NB4 (cell line): ENCODE measurements at regions not wholly inside any gene's neighbourhood (a gene's known extent, or its start where the extent isn't known, plus 50 kb on each side); places are given as distances from the start of the nearest gene placed in this dataset.
"Not testable (repeated sequence)": the region's sequence is repeated elsewhere in the genome, so short reads cannot be mapped to it uniquely, and the experiment has no call there.

ENCODE experiments used
- DNase-seq: peaks from one replicate; pipeline ENCODE4 v3.0.0; 2010; ENCODE audit warnings: low read depth
- H3K4me3 ChIP-seq: one replicate; pipeline ENCODE4 v1.5.1; 2011; ENCODE audit warnings: mild to moderate bottlenecking, low read depth, low read length, moderate library complexity
- CTCF ChIP-seq: IDR thresholded peaks from one replicate; pipeline ENCODE4 v1.5.1; 2012; ENCODE audit warnings: low read depth, low read length
- MYC ChIP-seq: IDR thresholded peaks from 2 replicates; pipeline ENCODE4 v1.6.1; 2011; ENCODE audit warnings: low read depth, low read length
- POLR2A ChIP-seq: IDR thresholded peaks from 2 replicates; pipeline ENCODE4 v1.6.1; 2011; ENCODE audit warnings: mild to moderate bottlenecking; ENCODE audit not compliant: insufficient read length; ENCODE audit errors: extremely low read depth
- TF ChIP-seq, protein P1 (sequence below): IDR thresholded peaks from 2 replicates; pipeline ENCODE4 v1.6.1; 2011; ENCODE audit warnings: low read depth, low read length

GRCh38 chrX:3540105-3540504 is 173.3 kb downstream of the PRKX start:
- TF ChIP-seq, protein P1, sequence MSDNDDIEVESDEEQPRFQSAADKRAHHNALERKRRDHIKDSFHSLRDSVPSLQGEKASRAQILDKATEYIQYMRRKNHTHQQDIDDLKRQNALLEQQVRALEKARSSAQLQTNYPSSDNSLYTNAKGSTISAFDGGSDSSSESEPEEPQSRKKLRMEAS, result no peak
- TF ChIP-seq MYC, result no peak
- no peak for TF ChIP-seq CTCF
- TF ChIP-seq POLR2A, result no peak
- no peak overlapping the region for H3K4me3 ChIP-seq

GRCh38 chrX:3532581-3533085 is 180.8 kb downstream of the PRKX start:
- no peak for DNase-seq
- H3K4me3 ChIP-seq, result no peak overlapping the region
- TF ChIP-seq, protein P1, result no peak
- TF ChIP-seq MYC (no peak), CTCF (no peak), POLR2A (no peak)

More at GRCh38 chrX:3540105-3540504, 173.3 kb downstream of the PRKX start:
- DNase-seq, result no peak

- not testable (repeated sequence) for DNase-seq, H3K4me3 ChIP-seq
These were observed 182.0 kb downstream of the PRKX start for GRCh38 chrX:3531435-3531834.

DNA sequence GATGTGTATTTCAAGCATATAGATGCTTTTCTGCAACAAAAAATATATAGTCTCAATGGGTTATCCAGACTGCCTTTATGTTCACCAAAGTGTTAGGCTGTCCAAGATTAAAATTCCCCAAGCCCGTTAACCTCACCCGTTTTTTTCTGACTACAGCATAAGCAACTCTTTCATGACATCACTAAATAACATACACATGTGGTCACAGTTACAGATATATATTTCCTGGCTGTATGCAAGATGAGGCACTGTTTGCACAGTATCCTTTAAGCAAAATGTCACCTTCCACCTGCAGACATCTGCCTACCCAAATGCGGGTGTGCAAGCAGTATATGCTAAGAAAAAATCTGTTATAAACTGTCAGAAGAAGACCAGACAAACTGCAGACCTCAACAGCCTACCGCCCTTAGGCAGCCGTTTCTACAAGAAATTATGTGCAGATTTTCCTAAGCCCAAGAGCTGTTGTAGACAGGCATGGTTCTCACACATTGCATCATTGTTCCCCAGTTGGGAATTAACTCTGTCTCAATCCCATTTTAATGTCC is 183.1 kb upstream of the MXRA5 start:
- no peak overlapping the region for H3K4me3 ChIP-seq
- TF ChIP-seq POLR2A, result no peak
- TF ChIP-seq CTCF, result no peak
- TF ChIP-seq, protein P1, result no peak
- TF ChIP-seq MYC, result no peak
- no peak for DNase-seq

DNA sequence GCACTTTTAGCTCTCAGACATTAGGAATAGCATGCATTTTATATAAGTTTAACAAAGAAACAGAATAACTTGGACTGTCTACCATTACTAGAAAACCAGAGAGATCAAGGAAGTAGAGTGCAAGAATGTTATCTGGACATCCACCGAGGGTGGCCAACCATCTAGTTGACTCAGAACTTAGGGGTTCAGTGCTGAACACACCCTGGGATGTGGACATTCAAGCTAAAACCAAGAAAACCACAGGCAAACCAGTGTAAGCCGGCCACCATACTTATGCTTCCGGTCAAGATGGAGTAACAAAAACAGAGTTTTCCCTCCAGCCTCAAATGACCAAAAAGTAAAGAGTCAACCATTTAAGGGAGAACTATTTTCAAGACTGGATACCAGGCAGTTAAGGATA is 181.4 kb upstream of the MXRA5 start:
- no peak for DNase-seq
- no peak overlapping the region for H3K4me3 ChIP-seq
- no peak for TF ChIP-seq CTCF

- H3K4me3 ChIP-seq, result no peak overlapping the region
- DNase-seq, result no peak
- no peak for TF ChIP-seq CTCF
- TF ChIP-seq, protein P1, result no peak
- no peak for TF ChIP-seq MYC
- no peak for TF ChIP-seq POLR2A
These were observed 180.7 kb upstream of the MXRA5 start for GRCh38 chrX:3527166-3527565.
